ENCODE measurements at regions not wholly inside any gene's neighbourhood (a gene's known extent, or its start where the extent isn't known, plus 50 kb on each side); places are given as distances from the start of the nearest gene placed in this dataset.
"Not testable (repeated sequence)": the region's sequence is repeated elsewhere in the genome, so short reads cannot be mapped to it uniquely, and the experiment has no call there.

DNA sequence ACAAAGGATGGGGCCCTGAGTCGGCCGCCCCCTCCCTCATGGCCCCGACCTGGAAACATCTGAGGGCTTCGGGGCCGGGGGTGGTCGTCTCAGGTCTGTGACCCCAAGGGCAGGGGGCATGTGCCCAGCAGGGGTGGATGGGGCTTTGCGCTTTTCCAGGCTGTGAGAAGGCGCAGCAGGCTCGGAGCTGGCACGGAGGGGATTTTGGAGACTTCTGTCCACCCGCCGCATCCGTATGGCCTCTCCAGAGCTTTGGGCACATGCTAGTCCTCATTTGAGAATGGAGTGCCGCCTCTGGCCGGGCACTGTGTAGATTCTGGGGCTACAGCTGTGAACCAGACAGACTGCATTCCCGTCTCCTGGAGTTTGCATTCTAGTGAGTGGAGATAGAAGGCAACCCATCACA is 66.1 kb upstream of the WNT4 start:
- no peaks in the 10 kb centered on the region for H3K4me1 ChIP-seq (ENCODE audit: insufficient read depth, low read length)
- peaks cover 5 to 40% of the 10 kb centered on the region in 2 donors for H3K27me3 ChIP-seq (ENCODE audit: control insufficient read depth in 1 of 2, insufficient read depth in 2 of 2, low read length in 2 of 2)

DNA sequence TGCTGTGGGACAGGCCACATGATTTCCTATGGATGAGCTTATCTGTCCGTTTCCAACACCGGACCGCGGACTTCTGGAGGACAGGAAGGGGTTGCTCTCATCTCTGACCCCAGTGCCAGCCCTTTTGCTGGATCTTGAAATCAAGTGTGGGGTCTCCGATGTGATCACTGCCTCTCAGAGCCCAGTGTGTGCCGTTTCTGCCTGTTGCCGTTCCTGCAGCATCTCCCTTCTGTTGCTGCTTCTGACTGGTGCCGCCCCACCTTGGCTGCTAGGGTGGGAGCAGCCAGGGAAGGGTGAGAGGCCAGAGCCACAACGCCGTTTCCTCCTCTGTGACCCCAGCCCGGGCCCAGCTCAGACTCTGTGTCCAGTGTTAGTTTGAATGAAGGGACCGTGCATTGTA is 67.3 kb upstream of the WNT4 start:
- Histone ChIP-seq H3K27ac (ENCODE audit: low read depth, low read length) (no peak overlapping the region), H3K36me3 (ENCODE audit: insufficient read depth, low read length) (no peaks in the 10 kb centered on the region), H3K4me3 (ENCODE audit: low read depth in 1 of 2, low read length in 2 of 2) (no peak overlapping the region), H3K9ac (ENCODE audit: low read length) (no peak overlapping the region), H3K9me3 (ENCODE audit: low read length) (no peaks in the 10 kb centered on the region), H3K27me3 (ENCODE audit: control insufficient read depth in 1 of 2, insufficient read depth in 2 of 2, low read length in 2 of 2) (peaks cover 5 to 40% of the 10 kb centered on the region in 2 donors), H3K4me1 (ENCODE audit: insufficient read depth, low read length) (no peaks in the 10 kb centered on the region)

More for the DNA sequence above, 66.1 kb upstream of the WNT4 start:
- no peak overlapping the region for H3K4me3 ChIP-seq (ENCODE audit: low read depth in 1 of 2, low read length in 2 of 2)
- H3K9ac ChIP-seq (ENCODE audit: low read length), result no peak overlapping the region
- H3K27ac ChIP-seq (ENCODE audit: low read depth, low read length), result no peak overlapping the region
- H3K9me3 ChIP-seq (ENCODE audit: low read length), result no peaks in the 10 kb centered on the region
- no peaks in the 10 kb centered on the region for H3K36me3 ChIP-seq (ENCODE audit: insufficient read depth, low read length)

DNA sequence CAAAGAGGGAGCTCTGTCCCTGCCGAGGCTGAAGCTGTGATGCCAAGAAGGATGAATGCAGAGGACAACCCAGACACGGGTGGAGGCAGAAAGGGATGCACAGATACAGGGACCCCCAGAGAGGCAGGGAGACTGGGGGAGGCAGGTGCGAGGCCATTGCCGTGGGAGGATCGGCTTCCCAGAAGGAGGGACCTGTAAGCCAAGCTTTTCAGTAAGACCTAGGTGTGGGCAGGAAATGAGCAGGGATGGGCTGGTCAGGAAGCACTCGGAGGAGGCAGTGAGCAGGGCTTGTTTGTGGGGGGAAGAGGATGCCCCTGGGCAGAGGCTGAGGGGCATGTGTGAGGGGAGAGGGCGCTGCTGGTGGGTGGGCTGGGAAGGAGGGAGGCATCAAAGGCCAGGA is 67.7 kb upstream of the WNT4 start:
- H3K4me3 ChIP-seq (ENCODE audit: low read depth in 1 of 2, low read length in 2 of 2), result no peak overlapping the region
- no peak overlapping the region for H3K9ac ChIP-seq (ENCODE audit: low read length)
- H3K27me3 ChIP-seq (ENCODE audit: control insufficient read depth in 1 of 2, insufficient read depth in 2 of 2, low read length in 2 of 2), result peaks cover 5 to 40% of the 10 kb centered on the region in 2 donors
- no peaks in the 10 kb centered on the region for H3K36me3 ChIP-seq (ENCODE audit: insufficient read depth, low read length)
- no peak overlapping the region for H3K27ac ChIP-seq (ENCODE audit: low read depth, low read length)
- no peaks in the 10 kb centered on the region for H3K9me3 ChIP-seq (ENCODE audit: low read length)
- H3K4me1 ChIP-seq (ENCODE audit: insufficient read depth, low read length), result no peaks in the 10 kb centered on the region

DNA sequence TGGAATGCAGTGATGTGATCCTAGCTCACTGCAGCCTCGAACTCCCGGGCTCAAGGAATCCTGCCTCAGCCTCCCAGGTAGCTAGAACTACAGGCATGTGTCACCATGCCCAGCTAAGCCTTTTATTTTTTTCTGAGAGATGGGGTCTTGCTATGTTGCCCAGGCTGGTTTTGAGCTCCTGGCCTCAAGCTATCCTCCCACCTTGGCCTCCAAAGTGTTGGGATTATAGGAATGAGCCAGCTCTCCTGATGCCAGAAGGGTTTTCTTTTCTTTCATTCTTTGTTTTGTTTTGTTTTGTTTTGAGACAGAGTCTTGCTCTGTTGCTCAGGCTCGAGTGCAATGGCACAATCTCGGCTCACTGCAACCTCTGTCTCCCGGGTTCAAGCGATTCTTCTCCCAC is 68.6 kb upstream of the WNT4 start:
- not testable (repeated sequence) for H3K9ac ChIP-seq (ENCODE audit: low read length); H3K4me1 ChIP-seq (ENCODE audit: insufficient read depth, low read length); H3K36me3 ChIP-seq (ENCODE audit: insufficient read depth, low read length); H3K9me3 ChIP-seq (ENCODE audit: low read length); H3K4me3 ChIP-seq (ENCODE audit: low read depth in 1 of 2, low read length in 2 of 2); H3K27ac ChIP-seq (ENCODE audit: low read depth, low read length)
- peaks cover 4 to 40% of the 10 kb centered on the region in 2 donors for H3K27me3 ChIP-seq (ENCODE audit: control insufficient read depth in 1 of 2, insufficient read depth in 2 of 2, low read length in 2 of 2)

DNA sequence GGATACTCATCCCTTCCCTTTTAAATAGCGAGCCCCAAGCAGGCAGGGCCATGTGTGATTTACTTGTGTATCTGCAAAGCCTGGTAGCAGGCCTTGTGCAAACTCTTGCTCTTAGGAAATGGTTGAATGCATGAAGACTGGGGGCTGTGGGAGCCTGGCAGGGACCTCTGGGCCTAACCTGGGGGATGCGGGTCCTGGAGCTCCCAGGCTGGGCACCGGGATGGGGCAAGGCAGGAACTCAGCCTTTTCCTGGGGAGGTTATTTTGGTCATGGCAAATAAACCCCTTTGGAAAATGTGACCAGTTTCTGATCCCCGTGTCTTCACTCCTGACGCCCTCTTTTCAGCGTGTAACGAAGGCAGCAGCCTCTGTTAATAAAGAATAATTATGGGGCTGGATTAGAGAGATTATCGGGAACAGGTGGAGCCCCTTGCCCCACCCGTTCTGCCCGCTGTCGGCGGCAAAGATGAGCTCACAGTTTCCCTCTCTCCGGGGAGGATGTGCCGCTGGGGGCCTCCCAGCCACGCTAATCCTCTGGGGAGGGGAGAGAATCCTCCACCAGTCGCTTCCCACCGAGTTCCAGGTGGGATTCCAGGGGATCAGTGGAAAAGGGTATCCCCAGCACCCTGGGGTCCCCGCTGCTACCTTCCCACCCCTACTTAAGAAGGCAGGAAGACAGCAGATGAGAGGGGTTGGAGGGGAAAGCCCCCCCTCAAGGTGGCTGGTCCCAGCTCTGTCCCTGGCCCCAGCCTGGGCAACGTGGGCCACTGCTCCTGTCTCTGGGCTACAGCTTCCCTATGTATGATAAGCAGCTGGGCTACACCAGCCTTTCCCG is 69.7 kb upstream of the WNT4 start:
- H3K36me3 ChIP-seq (ENCODE audit: insufficient read depth, low read length), result no peaks in the 10 kb centered on the region
- no peak overlapping the region for H3K9ac ChIP-seq (ENCODE audit: low read length)
- H3K4me3 ChIP-seq (ENCODE audit: low read depth in 1 of 2, low read length in 2 of 2), result no peak overlapping the region
- H3K27ac ChIP-seq (ENCODE audit: low read depth, low read length), result no peak overlapping the region
- H3K9me3 ChIP-seq (ENCODE audit: low read length), result no peaks in the 10 kb centered on the region
- H3K4me1 ChIP-seq (ENCODE audit: insufficient read depth, low read length), result no peaks in the 10 kb centered on the region
- peaks cover 0 to 35% of the 10 kb centered on the region in 2 donors for H3K27me3 ChIP-seq (ENCODE audit: control insufficient read depth in 1 of 2, insufficient read depth in 2 of 2, low read length in 2 of 2)

DNA sequence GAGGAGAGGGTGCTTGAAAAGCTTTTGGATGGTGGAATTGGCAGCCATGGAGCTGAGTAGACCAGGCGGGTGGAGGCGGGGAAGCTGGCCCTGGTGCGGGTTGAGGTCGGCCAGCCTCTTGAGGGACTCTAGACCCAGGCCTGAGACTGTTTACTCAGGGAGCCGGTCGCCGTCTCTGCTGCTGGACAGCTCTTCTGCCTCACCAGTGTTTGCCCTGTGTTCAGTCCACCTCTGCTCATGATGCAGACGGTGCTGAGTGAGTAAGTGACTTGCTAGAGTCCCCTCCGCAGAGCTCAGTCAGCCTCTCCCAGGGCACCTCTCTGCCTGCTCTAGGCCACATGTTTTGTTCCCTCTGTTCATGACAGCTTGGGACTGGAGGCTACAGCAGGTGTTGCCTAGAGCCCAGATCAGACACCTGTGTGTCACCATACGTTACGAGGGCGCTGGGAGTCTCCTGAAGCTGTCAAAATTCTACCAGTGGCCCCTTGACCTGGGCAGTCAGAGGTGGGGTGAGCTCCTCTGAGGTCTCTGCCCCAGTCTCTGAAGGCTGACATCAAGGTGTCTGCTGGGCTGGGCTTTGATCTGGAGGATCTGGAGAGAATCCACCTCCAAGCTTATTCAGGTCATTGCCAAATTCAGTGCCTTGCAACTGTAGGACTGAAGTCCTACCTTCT is 73.5 kb upstream of the WNT4 start:
- Histone ChIP-seq H3K27me3 (ENCODE audit: control insufficient read depth in 1 of 2, insufficient read depth in 2 of 2, low read length in 2 of 2) (peaks cover 0 to 8% of the 10 kb centered on the region in 2 donors), H3K27ac (ENCODE audit: low read depth, low read length) (no peak overlapping the region), H3K36me3 (ENCODE audit: insufficient read depth, low read length) (no peaks in the 10 kb centered on the region), H3K9ac (ENCODE audit: low read length) (no peak overlapping the region), H3K4me3 (ENCODE audit: low read depth in 1 of 2, low read length in 2 of 2) (no peak overlapping the region), H3K4me1 (ENCODE audit: insufficient read depth, low read length) (no peaks in the 10 kb centered on the region), H3K9me3 (ENCODE audit: low read length) (no peaks in the 10 kb centered on the region)

DNA sequence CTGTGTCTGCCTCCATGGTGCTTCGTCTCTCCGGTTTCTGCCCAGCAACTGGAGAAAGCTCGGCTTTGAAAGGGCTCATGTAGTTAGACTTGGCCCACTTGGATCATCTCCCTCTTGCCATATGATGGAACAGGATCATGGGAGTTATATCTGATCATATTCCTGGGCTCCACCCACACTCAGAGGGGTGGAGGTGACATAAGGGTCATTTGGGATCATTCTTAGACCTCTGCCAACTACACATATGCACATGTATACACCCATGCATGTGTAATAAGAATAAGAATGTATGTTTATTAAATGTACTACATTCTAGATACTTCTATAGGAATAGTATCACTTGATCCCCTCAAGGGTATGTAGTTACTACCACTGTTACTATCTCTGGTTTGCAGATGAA is 74.1 kb upstream of the WNT4 start:
- H3K9me3 ChIP-seq (ENCODE audit: low read length), result no peaks in the 10 kb centered on the region
- H3K27me3 ChIP-seq (ENCODE audit: control insufficient read depth in 1 of 2, insufficient read depth in 2 of 2, low read length in 2 of 2), result peaks cover 0 to 7% of the 10 kb centered on the region in 2 donors
- no peaks in the 10 kb centered on the region for H3K36me3 ChIP-seq (ENCODE audit: insufficient read depth, low read length)
- no peak overlapping the region for H3K4me3 ChIP-seq (ENCODE audit: low read depth in 1 of 2, low read length in 2 of 2)
- no peak overlapping the region for H3K27ac ChIP-seq (ENCODE audit: low read depth, low read length)
- no peak overlapping the region for H3K9ac ChIP-seq (ENCODE audit: low read length)
- no peaks in the 10 kb centered on the region for H3K4me1 ChIP-seq (ENCODE audit: insufficient read depth, low read length)

DNA sequence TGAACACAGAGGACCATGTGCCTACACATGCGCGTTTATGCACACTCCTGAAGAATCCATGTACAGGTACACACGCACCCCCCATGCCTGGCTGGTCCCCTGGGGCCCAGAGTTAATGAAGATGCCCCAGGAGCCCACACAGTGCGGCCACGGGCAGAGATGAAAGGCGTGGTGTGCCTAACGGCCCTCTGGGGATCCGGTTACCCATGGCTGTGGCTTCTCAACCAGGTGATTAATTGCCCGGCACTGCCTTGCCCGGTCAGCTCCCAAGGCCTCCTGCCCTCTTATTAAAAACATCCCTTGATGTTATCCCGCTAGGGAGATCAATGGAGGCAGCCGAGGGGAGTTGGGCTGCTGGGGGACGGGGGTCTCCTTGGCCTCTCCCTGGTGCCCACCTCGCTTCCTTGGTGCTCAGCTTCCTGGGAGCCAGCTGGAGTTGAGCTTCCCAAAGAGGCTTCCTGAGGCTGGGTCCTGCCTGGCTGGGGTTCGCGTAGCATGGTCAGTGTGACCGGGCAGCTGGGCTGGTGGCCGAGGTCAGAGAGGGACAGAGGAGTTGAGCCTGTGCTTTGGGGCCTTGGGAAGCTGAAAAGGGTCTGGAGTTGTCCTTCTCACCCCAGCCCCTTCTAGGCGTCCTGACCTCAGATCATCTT is 75.0 kb upstream of the WNT4 start:
- H3K4me1 ChIP-seq (ENCODE audit: insufficient read depth, low read length), result no peaks in the 10 kb centered on the region
- H3K36me3 ChIP-seq (ENCODE audit: insufficient read depth, low read length), result no peaks in the 10 kb centered on the region
- no peak overlapping the region for H3K27ac ChIP-seq (ENCODE audit: low read depth, low read length)
- H3K4me3 ChIP-seq (ENCODE audit: low read depth in 1 of 2, low read length in 2 of 2), result no peak overlapping the region
- H3K27me3 ChIP-seq (ENCODE audit: control insufficient read depth in 1 of 2, insufficient read depth in 2 of 2, low read length in 2 of 2), result peaks cover 0 to under 1% of the 10 kb centered on the region in 2 donors
- no peak overlapping the region for H3K9ac ChIP-seq (ENCODE audit: low read length)
- no peaks in the 10 kb centered on the region for H3K9me3 ChIP-seq (ENCODE audit: low read length)

DNA sequence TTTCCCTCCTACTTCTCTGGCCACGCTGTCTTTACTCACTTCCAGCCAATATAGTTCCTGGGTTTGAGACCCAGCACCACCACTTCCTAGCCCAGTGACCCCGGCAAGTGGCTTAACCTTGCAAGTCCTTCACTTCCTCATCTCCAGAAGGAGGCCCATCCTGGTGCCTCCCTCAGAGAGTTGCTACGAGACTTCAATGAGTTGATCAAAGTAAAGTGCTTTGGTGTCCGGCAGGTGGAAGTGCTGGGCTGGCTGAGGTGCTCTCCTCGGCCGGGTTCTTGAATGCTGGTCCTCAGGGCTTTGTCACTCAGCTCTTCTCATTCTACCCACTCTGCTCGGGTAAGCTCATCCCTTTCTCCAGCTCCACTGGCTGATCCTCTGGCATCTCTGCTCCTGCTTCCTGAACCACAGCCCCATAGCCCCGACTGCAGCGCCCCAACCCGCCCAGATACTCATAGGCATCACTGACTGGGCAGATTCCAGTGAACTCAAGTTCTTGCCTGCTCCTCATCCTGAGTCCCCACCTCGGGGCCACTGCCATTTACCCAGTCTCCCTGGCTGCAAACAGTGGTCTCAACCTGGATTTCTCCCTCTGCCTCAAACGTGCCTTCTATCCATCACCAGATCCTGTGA is 75.8 kb upstream of the WNT4 start:
- no peaks in the 10 kb centered on the region for H3K4me1 ChIP-seq (ENCODE audit: insufficient read depth, low read length)
- no peaks in the 10 kb centered on the region for H3K9me3 ChIP-seq (ENCODE audit: low read length)
- no peak overlapping the region for H3K27ac ChIP-seq (ENCODE audit: low read depth, low read length)
- no peak overlapping the region for H3K9ac ChIP-seq (ENCODE audit: low read length)
- H3K4me3 ChIP-seq (ENCODE audit: low read depth in 1 of 2, low read length in 2 of 2), result no peak overlapping the region
- no peaks in the 10 kb centered on the region for H3K36me3 ChIP-seq (ENCODE audit: insufficient read depth, low read length)
- no peaks in the 10 kb centered on the region for H3K27me3 ChIP-seq (ENCODE audit: control insufficient read depth in 1 of 2, insufficient read depth in 2 of 2, low read length in 2 of 2)

DNA sequence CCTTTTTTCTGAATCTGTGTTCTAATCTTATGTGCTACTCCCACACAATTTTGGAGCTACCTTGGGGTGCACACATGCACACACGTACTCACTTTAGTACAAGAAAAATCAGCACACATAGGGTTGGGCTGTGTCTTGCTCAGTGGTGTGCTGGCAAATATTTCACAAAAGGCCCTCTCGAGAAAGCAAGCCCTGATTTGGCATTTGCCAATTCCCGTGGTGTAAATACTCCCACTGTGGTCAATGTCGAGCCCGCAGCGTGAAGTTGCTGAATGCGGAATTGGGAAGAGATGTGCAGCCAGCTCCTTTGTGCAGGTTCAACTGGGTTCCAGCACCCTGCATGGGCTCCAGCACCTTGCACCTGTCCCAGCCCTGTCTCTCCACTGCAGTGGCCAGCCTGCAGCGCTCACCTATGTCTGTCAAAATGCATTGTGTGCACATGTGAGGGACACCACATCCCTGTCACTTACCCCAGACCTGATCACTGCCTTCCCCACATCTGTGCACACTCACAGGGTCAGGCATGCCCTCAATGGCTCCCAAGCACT is 78.4 kb upstream of the WNT4 start:
- Histone ChIP-seq H3K4me3 (ENCODE audit: low read depth in 1 of 2, low read length in 2 of 2) (no peak overlapping the region), H3K9ac (ENCODE audit: low read length) (no peak overlapping the region), H3K27ac (ENCODE audit: low read depth, low read length) (no peak overlapping the region), H3K27me3 (ENCODE audit: control insufficient read depth in 1 of 2, insufficient read depth in 2 of 2, low read length in 2 of 2) (no peaks in the 10 kb centered on the region), H3K9me3 (ENCODE audit: low read length) (no peaks in the 10 kb centered on the region), H3K36me3 (ENCODE audit: insufficient read depth, low read length) (no peaks in the 10 kb centered on the region), H3K4me1 (ENCODE audit: insufficient read depth, low read length) (no peaks in the 10 kb centered on the region)

DNA sequence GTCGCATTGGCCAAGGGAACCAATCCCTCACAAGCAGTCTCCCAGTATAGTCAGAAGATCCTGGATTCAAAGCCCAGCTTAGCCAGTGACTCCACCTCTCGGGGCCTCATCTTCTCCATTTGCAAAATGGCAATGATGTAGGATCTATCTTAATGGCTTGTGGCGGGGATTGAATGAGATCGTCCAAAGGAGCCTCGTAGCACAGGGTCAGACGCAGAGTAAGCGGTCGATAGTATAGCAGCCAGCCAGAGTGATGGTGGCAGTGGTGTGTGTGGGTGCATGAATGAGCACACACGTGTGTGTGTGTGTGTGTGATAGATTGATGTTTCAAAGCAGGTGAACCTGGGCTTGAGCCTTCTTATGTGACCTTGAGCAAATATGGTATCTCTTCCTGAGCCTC is 79.8 kb upstream of the WNT4 start:
- Histone ChIP-seq H3K4me1 (ENCODE audit: insufficient read depth, low read length) (no peaks in the 10 kb centered on the region), H3K9ac (ENCODE audit: low read length) (no peak overlapping the region), H3K27ac (ENCODE audit: low read depth, low read length) (no peak overlapping the region), H3K36me3 (ENCODE audit: insufficient read depth, low read length) (no peaks in the 10 kb centered on the region), H3K4me3 (ENCODE audit: low read depth in 1 of 2, low read length in 2 of 2) (no peak overlapping the region), H3K9me3 (ENCODE audit: low read length) (no peaks in the 10 kb centered on the region), H3K27me3 (ENCODE audit: control insufficient read depth in 1 of 2, insufficient read depth in 2 of 2, low read length in 2 of 2) (no peaks in the 10 kb centered on the region)

All from muscle layer of colon (tissue), 2 donors.